GM21423 (cell line): ENCODE measurements at regions not wholly inside any gene's neighbourhood (a gene's known extent, or its start where the extent isn't known, plus 50 kb on each side); places are given as distances from the start of the nearest gene placed in this dataset.

Experiments
- ATAC-seq: cut with Tn5 transposase; IDR thresholded peaks from one replicate; pipeline ENCODE4 v1.9.1; 2021; ENCODE audit warnings: mild to moderate bottlenecking, moderate library complexity; ENCODE audit not compliant: unreplicated experiment

- ATAC-seq = no peak
Measured at GRCh38 chr3:170784406-170784805, 85.6 kb downstream of the RPL22L1 start.

DNA sequence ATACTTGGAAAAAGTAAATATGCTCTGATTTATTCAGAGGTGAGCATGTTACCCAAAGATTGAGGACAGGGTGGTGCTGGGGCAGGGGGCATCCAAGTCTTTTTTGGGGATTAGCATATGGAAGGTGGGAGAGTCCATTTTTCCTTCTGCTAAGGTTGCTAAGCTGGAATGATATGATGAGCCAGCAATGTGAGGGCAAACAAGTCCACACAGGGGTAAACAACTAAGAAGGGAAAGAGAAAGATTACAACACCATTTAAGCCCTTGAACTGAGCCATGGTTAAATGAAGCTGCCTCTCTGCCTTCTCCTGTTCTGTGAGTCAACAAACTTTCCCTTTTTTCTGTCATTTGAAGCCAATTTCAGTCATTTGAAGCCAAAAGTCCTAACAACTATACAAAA lies 89.0 kb downstream of the RPL22L1 start:
- ATAC-seq = no peak

- no peak for ATAC-seq
Measured at GRCh38 chr3:170780471-170780870, 89.5 kb downstream of the RPL22L1 start.

DNA sequence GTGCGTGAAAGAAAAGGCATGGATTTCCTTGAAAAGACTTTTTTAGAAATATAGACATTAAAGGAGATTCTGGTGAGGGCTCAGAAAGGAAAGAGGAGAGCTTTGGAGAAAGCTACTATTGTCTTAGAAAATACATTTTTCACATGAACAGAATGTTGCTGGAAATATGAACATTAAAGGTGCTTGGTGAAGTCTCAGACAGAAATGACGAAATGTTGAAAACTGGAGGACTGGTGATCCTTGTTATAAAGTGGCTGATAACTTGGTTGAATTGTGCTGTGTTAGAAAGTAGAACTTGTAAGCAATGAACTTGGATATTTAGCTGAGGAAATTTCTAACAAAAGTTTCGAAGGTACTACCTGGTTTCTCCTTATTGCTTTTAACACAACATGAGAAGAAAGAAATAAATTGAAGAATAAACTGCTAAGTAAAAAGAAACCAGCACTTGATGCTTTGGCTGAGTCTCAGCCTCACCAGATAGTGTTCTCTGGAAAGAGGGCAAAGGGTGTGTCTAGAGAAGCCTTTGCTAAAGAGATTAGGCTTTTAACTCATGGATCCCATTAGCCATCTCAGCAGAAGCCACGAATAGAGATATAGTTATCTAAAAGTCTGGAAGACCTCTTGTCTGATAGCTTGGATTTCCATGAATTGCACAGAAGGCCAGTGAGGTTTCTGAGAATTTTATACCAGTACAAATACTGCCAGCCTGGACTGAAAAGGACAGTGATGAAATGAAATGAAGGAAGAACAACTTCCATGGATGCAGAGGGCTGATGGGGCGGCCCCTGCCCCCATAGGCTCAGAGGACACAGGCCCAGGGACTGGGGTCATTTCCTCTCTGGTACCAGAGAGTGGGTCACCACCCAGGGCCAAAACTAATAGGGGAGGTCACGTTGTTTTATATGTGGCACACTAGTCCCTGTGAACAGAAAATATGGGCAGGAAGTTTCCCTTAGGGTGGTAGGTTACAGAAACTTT lies 91.5 kb downstream of the RPL22L1 start:
- ATAC-seq = no peak

GRCh38 chr3:170777564-170777926 lies 92.5 kb downstream of the RPL22L1 start:
- no peak for ATAC-seq

GRCh38 chr3:170776887-170777563 lies 93.0 kb downstream of the RPL22L1 start:
- ATAC-seq = no peak

GRCh38 chr3:170773682-170774425 lies 96.1 kb downstream of the RPL22L1 start:
- ATAC-seq = no peak

GRCh38 chr3:170772175-170772574 lies 97.8 kb downstream of the RPL22L1 start:
- ATAC-seq = no peak

- ATAC-seq = no peak
Measured at GRCh38 chr3:170768334-170768801, 101.6 kb downstream of the RPL22L1 start.

- ATAC-seq = no peak
Measured at GRCh38 chr3:170767576-170767941, 102.4 kb downstream of the RPL22L1 start.

DNA sequence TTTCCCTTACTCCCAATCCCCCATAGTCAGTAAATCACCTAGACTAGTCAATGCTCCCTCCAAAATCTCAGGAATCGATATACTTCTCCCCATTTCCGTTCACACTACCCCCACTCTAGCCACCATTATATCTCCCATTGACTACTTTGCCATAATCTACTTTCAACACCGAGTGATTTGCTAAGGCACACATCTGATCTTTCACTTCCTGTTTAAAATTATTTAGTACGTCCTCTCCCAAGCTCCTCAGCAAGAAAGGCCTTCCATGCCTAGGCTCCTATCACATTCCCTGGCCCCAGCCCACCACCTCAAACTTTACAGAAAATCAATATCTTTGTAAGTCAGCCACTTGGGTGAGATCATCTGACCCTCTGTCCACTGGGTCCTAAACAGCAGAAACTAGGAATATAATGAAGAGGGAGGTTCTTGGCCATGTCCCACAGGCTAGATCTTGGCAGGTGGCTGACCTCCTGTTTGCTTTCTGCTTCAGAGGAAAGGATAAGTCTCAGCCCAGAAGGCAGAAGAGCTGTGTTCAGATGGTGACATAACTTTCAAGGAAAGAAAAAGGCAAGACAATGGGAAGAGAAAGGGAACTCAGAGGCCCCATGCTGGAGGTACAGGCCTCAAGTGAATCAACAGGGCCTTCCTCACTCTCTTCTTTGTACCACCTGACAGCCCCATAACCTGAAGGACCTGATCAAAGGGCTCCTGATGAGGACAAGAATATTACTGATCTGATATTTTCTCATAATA lies 103.0 kb downstream of the RPL22L1 start:
- no peak for ATAC-seq

DNA sequence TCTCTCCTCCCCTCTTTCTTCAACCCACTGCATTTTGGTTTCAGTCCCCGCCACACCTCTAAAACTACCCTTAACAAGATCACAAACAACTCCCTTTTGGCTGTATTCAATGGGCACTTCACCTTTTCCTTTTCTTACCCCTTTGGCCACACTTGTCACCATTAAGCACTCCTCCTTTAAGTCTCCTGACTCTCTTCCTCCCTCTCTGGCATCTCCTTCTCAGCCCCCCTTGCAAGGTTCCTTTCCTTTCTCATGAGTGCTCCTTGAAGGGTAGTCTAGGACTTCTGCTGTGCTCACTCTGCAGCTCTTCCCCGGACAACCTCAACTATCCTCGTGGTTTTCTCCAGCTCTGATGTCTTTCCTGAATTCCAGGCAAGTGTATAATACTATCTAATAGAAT lies 103.7 kb downstream of the RPL22L1 start:
- ATAC-seq = no peak

DNA sequence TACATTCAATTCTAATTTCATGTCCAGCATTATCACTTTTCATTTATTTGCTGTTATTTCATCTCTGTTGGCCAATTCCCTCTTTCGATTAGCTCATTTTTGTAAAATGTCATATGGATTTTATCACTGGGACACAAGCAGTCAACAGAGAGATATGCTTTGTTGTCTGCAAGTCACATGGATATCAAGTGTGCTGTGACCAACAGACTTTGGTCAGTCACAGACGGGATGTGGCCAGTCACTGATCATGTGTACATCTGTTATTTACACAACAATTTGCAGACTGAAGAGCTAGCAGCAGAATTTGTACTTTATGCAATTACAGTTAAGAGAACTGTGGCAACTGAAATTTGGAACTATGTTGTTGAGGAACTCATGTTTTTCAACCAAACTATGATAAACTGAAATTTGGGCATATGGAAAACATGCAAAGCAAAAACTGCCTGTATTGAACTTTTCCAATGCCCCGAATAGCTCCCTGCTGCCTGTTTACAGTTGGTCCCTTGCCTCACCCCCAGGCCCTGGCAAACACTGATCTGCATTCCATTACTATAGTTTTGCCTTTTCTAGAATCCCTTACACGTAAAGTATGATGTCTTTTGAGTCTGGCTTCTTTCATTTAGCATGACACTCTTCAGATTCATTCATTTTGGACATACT lies 104.4 kb downstream of the RPL22L1 start:
- ATAC-seq = no peak

- no peak for ATAC-seq
Measured at GRCh38 chr3:170764017-170764416, 106.0 kb downstream of the RPL22L1 start.

DNA sequence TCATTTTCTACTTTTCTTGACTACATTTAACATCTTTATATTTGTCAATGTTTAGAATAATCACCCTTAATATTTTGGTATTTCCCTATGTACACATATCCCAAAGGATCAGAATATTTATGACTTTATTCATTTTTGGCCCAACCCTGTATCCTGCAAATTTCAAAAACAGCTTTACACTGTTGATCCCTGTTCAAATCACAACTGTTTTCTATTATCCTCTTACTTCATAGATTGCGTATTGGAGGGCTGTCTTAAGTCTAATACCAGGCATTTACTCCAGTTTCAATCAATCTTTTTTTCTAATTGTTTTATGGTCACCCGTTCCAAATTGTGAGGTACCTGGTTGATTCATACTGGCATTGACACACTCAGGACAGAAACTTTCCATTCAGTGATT lies 107.9 kb downstream of the RPL22L1 start:
- ATAC-seq = no peak

DNA sequence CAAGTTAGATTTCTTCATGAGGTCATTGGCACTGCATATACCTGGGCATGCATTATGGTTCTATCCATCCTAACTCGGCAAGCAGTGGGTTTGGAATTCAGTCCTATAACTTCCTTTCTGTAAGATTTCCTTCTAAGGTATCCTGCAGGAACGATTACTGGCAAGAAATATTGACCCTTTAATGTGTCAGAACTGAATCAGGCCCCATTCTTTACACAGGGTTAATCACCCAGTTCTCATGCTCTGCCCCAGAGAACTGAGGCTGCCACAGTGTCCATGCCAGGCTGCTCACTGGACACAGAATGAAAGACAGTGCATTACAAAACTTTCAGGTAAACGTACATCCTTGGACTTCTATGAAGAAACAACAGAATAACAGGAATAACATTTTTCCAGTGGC lies 108.9 kb downstream of the RPL22L1 start:
- ATAC-seq = no peak

DNA sequence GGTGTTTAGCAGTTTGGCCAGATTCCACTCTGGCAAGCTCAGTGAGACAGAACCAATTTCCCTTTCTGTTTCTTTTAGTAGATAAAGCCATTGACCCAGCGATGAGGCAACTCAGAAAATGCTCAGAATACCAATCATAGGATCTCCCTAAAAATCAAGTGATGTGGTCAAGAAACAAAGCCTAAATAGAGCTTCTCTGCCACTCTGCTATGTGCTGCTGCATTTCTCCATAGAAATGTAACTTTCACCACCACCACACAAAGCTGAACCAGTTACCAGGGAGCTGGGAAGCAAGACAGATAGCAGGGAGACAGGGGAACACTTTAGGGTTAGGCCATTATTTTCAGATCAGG lies 109.8 kb downstream of the RPL22L1 start:
- no peak for ATAC-seq

- ATAC-seq = no peak
Measured at GRCh38 chr3:170759511-170760173, 110.4 kb downstream of the RPL22L1 start.

DNA sequence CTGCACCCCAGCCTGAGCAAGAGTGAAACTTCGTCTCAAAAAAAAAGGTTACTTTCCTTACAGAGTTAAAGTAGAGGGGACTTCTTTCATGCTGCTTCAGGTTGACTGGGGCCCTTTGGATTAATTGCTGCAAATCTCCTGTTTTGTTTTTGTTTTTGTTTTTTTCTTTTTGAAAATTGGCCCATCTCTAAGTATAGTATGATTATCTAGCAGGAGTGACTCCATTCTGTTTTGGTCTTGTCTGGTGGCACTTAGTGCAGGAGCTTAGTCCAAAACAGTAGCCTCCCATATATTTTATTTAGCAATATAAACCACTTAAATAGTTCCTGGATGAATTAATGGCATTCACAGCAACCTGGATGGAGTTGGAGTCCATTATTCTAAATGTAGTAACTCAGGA lies 113.0 kb downstream of the RPL22L1 start:
- ATAC-seq = no peak

DNA sequence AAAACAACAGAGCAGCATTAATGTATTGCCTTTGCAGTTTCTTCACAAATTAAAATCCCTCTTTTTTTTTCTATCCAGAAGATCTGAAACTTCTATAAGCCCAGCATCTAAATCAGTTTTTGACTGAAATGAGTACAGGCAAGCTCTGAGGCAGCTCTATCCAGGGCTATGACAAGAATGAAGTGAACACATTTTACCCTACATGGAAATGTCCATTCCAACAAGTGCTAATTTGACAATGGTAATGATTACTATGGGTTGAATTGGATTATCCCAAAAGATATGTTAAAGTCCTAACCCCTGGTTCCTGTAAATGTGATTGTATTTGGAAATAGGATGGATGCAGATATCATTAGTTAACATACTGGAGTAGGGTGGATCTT lies 115.7 kb downstream of the RPL22L1 start:
- ATAC-seq = no peak
